ENCODE measurements at regions not wholly inside any gene's neighbourhood (a gene's known extent, or its start where the extent isn't known, plus 50 kb on each side); places are given as distances from the start of the nearest gene placed in this dataset.

GRCh38 chr5:12648558-12648957 is 744.3 kb upstream of the CTNND2 start:
- 72% methylated on average over 1 of the region's 1 CpG for WGBS
- DNase-seq (ENCODE audit: low read depth in 6 of 9, low spot score in 9 of 9), result no peak
- Histone ChIP-seq H3K4me3 (ENCODE audit: low read length in 2 of 2) (no peak overlapping the region), H3K9me3 (ENCODE audit: control insufficient read depth in 2 of 2, insufficient read depth in 1 of 2, low read length in 1 of 2) (no peaks in the 10 kb centered on the region), H3K4me1 (ENCODE audit: control insufficient read depth in 2 of 2, insufficient read depth in 2 of 2, low read length in 2 of 2) (no peaks in the 10 kb centered on the region), H3K27ac (ENCODE audit: low read depth in 1 of 2, low read length in 1 of 2) (no peak overlapping the region), H3K36me3 (ENCODE audit: control insufficient read depth in 2 of 2, insufficient read depth in 2 of 2, low read length in 1 of 2) (no peaks in the 10 kb centered on the region), H3K27me3 (ENCODE audit: control insufficient read depth in 2 of 2, insufficient read depth in 1 of 2, low read length in 1 of 2) (no peaks in the 10 kb centered on the region)

GRCh38 chr5:12647613-12648012 is 743.4 kb upstream of the CTNND2 start:
- H3K4me1 ChIP-seq (ENCODE audit: control insufficient read depth in 2 of 2, insufficient read depth in 2 of 2, low read length in 2 of 2), result no peaks in the 10 kb centered on the region
- H3K9me3 ChIP-seq (ENCODE audit: control insufficient read depth in 2 of 2, insufficient read depth in 1 of 2, low read length in 1 of 2), result no peaks in the 10 kb centered on the region
- no peaks in the 10 kb centered on the region for H3K36me3 ChIP-seq (ENCODE audit: control insufficient read depth in 2 of 2, insufficient read depth in 2 of 2, low read length in 1 of 2)
- H3K27ac ChIP-seq (ENCODE audit: low read depth in 1 of 2, low read length in 1 of 2), result no peak overlapping the region
- no peaks in the 10 kb centered on the region for H3K27me3 ChIP-seq (ENCODE audit: control insufficient read depth in 2 of 2, insufficient read depth in 1 of 2, low read length in 1 of 2)
- H3K4me3 ChIP-seq (ENCODE audit: low read length in 2 of 2), result no peak overlapping the region
- 90% methylated on average over 4 of the region's 4 CpGs for WGBS
- no peak for DNase-seq (ENCODE audit: low read depth in 6 of 9, low spot score in 9 of 9)

GRCh38 chr5:12645582-12645981 is 741.3 kb upstream of the CTNND2 start:
- no peaks in the 10 kb centered on the region for H3K27me3 ChIP-seq (ENCODE audit: control insufficient read depth in 2 of 2, insufficient read depth in 1 of 2, low read length in 1 of 2)
- H3K36me3 ChIP-seq (ENCODE audit: control insufficient read depth in 2 of 2, insufficient read depth in 2 of 2, low read length in 1 of 2), result no peaks in the 10 kb centered on the region
- no peaks in the 10 kb centered on the region for H3K9me3 ChIP-seq (ENCODE audit: control insufficient read depth in 2 of 2, insufficient read depth in 1 of 2, low read length in 1 of 2)
- no peak for DNase-seq (ENCODE audit: low read depth in 6 of 9, low spot score in 9 of 9)
- no peak overlapping the region for H3K27ac ChIP-seq (ENCODE audit: low read depth in 1 of 2, low read length in 1 of 2)
- H3K4me1 ChIP-seq (ENCODE audit: control insufficient read depth in 2 of 2, insufficient read depth in 2 of 2, low read length in 2 of 2), result no peaks in the 10 kb centered on the region
- no peak overlapping the region for H3K4me3 ChIP-seq (ENCODE audit: low read length in 2 of 2)

GRCh38 chr5:12636209-12636608 is 732.0 kb upstream of the CTNND2 start:
- Histone ChIP-seq H3K4me3 (ENCODE audit: low read length in 2 of 2) (no peak overlapping the region), H3K36me3 (ENCODE audit: control insufficient read depth in 2 of 2, insufficient read depth in 2 of 2, low read length in 1 of 2) (no peaks in the 10 kb centered on the region), H3K27me3 (ENCODE audit: control insufficient read depth in 2 of 2, insufficient read depth in 1 of 2, low read length in 1 of 2) (no peaks in the 10 kb centered on the region), H3K4me1 (ENCODE audit: control insufficient read depth in 2 of 2, insufficient read depth in 2 of 2, low read length in 2 of 2) (no peaks in the 10 kb centered on the region), H3K9me3 (ENCODE audit: control insufficient read depth in 2 of 2, insufficient read depth in 1 of 2, low read length in 1 of 2) (no peaks in the 10 kb centered on the region), H3K27ac (ENCODE audit: low read depth in 1 of 2, low read length in 1 of 2) (no peak overlapping the region)
- 88% methylated on average over 5 of the region's 5 CpGs for WGBS
- DNase-seq (ENCODE audit: low read depth in 6 of 9, low spot score in 9 of 9), result no peak

GRCh38 chr5:12626556-12626955 is 722.3 kb upstream of the CTNND2 start:
- H3K36me3 ChIP-seq (ENCODE audit: control insufficient read depth in 2 of 2, insufficient read depth in 2 of 2, low read length in 1 of 2), result no peaks in the 10 kb centered on the region
- no peak overlapping the region for H3K4me3 ChIP-seq (ENCODE audit: low read length in 2 of 2)
- WGBS, result 96% methylated on average over 5 of the region's 5 CpGs
- no peak for DNase-seq (ENCODE audit: low read depth in 6 of 9, low spot score in 9 of 9)
- H3K9me3 ChIP-seq (ENCODE audit: control insufficient read depth in 2 of 2, insufficient read depth in 1 of 2, low read length in 1 of 2), result peaks cover 0 to 14% of the 10 kb centered on the region in 2 donors
- no peaks in the 10 kb centered on the region for H3K27me3 ChIP-seq (ENCODE audit: control insufficient read depth in 2 of 2, insufficient read depth in 1 of 2, low read length in 1 of 2)
- no peaks in the 10 kb centered on the region for H3K4me1 ChIP-seq (ENCODE audit: control insufficient read depth in 2 of 2, insufficient read depth in 2 of 2, low read length in 2 of 2)
- no peak overlapping the region for H3K27ac ChIP-seq (ENCODE audit: low read depth in 1 of 2, low read length in 1 of 2)

GRCh38 chr5:12625667-12626263 is 721.5 kb upstream of the CTNND2 start:
- no peaks in the 10 kb centered on the region for H3K36me3 ChIP-seq (ENCODE audit: control insufficient read depth in 2 of 2, insufficient read depth in 2 of 2, low read length in 1 of 2)
- DNase-seq (ENCODE audit: low read depth in 6 of 9, low spot score in 9 of 9), result no peak
- H3K27me3 ChIP-seq (ENCODE audit: control insufficient read depth in 2 of 2, insufficient read depth in 1 of 2, low read length in 1 of 2), result no peaks in the 10 kb centered on the region
- 80% methylated on average over 8 of the region's 8 CpGs for WGBS
- H3K9me3 ChIP-seq (ENCODE audit: control insufficient read depth in 2 of 2, insufficient read depth in 1 of 2, low read length in 1 of 2), result peaks cover 0 to 14% of the 10 kb centered on the region in 2 donors
- no peak overlapping the region for H3K27ac ChIP-seq (ENCODE audit: low read depth in 1 of 2, low read length in 1 of 2)
- no peaks in the 10 kb centered on the region for H3K4me1 ChIP-seq (ENCODE audit: control insufficient read depth in 2 of 2, insufficient read depth in 2 of 2, low read length in 2 of 2)
- H3K4me3 ChIP-seq (ENCODE audit: low read length in 2 of 2), result no peak overlapping the region

GRCh38 chr5:12624776-12625560 is 720.7 kb upstream of the CTNND2 start:
- peaks cover 0 to 14% of the 10 kb centered on the region in 2 donors for H3K9me3 ChIP-seq (ENCODE audit: control insufficient read depth in 2 of 2, insufficient read depth in 1 of 2, low read length in 1 of 2)
- H3K4me3 ChIP-seq (ENCODE audit: low read length in 2 of 2), result no peak overlapping the region
- H3K4me1 ChIP-seq (ENCODE audit: control insufficient read depth in 2 of 2, insufficient read depth in 2 of 2, low read length in 2 of 2), result no peaks in the 10 kb centered on the region
- no peak overlapping the region for H3K27ac ChIP-seq (ENCODE audit: low read depth in 1 of 2, low read length in 1 of 2)
- WGBS, result 91% methylated on average over 4 of the region's 4 CpGs
- no peak for DNase-seq (ENCODE audit: low read depth in 6 of 9, low spot score in 9 of 9)
- H3K36me3 ChIP-seq (ENCODE audit: control insufficient read depth in 2 of 2, insufficient read depth in 2 of 2, low read length in 1 of 2), result no peaks in the 10 kb centered on the region
- H3K27me3 ChIP-seq (ENCODE audit: control insufficient read depth in 2 of 2, insufficient read depth in 1 of 2, low read length in 1 of 2), result no peaks in the 10 kb centered on the region

GRCh38 chr5:12623408-12623807 is 719.2 kb upstream of the CTNND2 start:
- no peaks in the 10 kb centered on the region for H3K27me3 ChIP-seq (ENCODE audit: control insufficient read depth in 2 of 2, insufficient read depth in 1 of 2, low read length in 1 of 2)
- H3K36me3 ChIP-seq (ENCODE audit: control insufficient read depth in 2 of 2, insufficient read depth in 2 of 2, low read length in 1 of 2), result no peaks in the 10 kb centered on the region
- 56% methylated on average over 1 of the region's 1 CpG for WGBS
- H3K9me3 ChIP-seq (ENCODE audit: control insufficient read depth in 2 of 2, insufficient read depth in 1 of 2, low read length in 1 of 2), result peaks cover 0 to 14% of the 10 kb centered on the region in 2 donors
- no peaks in the 10 kb centered on the region for H3K4me1 ChIP-seq (ENCODE audit: control insufficient read depth in 2 of 2, insufficient read depth in 2 of 2, low read length in 2 of 2)
- H3K4me3 ChIP-seq (ENCODE audit: low read length in 2 of 2), result no peak overlapping the region
- no peak for DNase-seq (ENCODE audit: low read depth in 6 of 9, low spot score in 9 of 9)
- H3K27ac ChIP-seq (ENCODE audit: low read depth in 1 of 2, low read length in 1 of 2), result no peak overlapping the region

GRCh38 chr5:12616093-12616492 is 711.8 kb upstream of the CTNND2 start:
- no peak overlapping the region for H3K27ac ChIP-seq (ENCODE audit: low read depth in 1 of 2, low read length in 1 of 2)
- no peak for DNase-seq (ENCODE audit: low read depth in 6 of 9, low spot score in 9 of 9)
- H3K36me3 ChIP-seq (ENCODE audit: control insufficient read depth in 2 of 2, insufficient read depth in 2 of 2, low read length in 1 of 2), result no peaks in the 10 kb centered on the region
- H3K4me3 ChIP-seq (ENCODE audit: low read length in 2 of 2), result no peak overlapping the region
- 74% methylated on average over 4 of the region's 4 CpGs for WGBS
- H3K9me3 ChIP-seq (ENCODE audit: control insufficient read depth in 2 of 2, insufficient read depth in 1 of 2, low read length in 1 of 2), result peaks cover 0 to 4% of the 10 kb centered on the region in 2 donors
- no peaks in the 10 kb centered on the region for H3K27me3 ChIP-seq (ENCODE audit: control insufficient read depth in 2 of 2, insufficient read depth in 1 of 2, low read length in 1 of 2)
- H3K4me1 ChIP-seq (ENCODE audit: control insufficient read depth in 2 of 2, insufficient read depth in 2 of 2, low read length in 2 of 2), result no peaks in the 10 kb centered on the region

Data from thymus (tissue), 11 donors.